Epithelial cell of proximal tubule (primary cell): ENCODE measurements at regions not wholly inside any gene's neighbourhood (a gene's known extent, or its start where the extent isn't known, plus 50 kb on each side); places are given as distances from the start of the nearest gene placed in this dataset.

Source experiments
- DNase-seq: peaks from one replicate; pipeline ENCODE4 v3.0.0-alpha.2; 2011; ENCODE audit warnings: low read depth
- H3K4me3 ChIP-seq: 2 replicates; pipeline ENCODE4 v1.5.1; 2011; ENCODE audit warnings: low read depth, mild to moderate bottlenecking, low read length
- TF ChIP-seq, protein P1 (sequence below): conservative IDR thresholded peaks from 2 replicates; pipeline ENCODE4 v1.5.1; 2012; ENCODE audit warnings: low read depth, mild to moderate bottlenecking, low read length

DNA sequence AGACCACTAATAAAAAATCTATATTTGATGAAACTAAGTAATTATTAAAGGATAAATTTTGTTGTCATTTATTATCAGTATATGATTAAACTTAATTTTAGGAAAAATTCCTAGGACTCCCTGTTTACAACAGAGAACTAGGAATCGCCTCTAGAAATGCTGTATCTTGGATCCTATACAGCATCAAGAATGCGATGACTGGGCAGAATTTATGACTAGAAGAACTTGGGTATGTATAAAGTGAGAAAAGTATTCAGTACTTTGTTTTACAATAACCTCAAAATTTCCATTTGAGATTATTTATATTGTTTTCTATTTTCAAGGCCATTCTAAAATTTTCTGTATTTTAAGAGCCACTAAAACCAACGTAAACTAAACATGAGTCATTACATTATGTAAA is 82.3 kb upstream of the AGTR1 start:
- TF ChIP-seq, protein P1, sequence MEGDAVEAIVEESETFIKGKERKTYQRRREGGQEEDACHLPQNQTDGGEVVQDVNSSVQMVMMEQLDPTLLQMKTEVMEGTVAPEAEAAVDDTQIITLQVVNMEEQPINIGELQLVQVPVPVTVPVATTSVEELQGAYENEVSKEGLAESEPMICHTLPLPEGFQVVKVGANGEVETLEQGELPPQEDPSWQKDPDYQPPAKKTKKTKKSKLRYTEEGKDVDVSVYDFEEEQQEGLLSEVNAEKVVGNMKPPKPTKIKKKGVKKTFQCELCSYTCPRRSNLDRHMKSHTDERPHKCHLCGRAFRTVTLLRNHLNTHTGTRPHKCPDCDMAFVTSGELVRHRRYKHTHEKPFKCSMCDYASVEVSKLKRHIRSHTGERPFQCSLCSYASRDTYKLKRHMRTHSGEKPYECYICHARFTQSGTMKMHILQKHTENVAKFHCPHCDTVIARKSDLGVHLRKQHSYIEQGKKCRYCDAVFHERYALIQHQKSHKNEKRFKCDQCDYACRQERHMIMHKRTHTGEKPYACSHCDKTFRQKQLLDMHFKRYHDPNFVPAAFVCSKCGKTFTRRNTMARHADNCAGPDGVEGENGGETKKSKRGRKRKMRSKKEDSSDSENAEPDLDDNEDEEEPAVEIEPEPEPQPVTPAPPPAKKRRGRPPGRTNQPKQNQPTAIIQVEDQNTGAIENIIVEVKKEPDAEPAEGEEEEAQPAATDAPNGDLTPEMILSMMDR, result no peak

DNA sequence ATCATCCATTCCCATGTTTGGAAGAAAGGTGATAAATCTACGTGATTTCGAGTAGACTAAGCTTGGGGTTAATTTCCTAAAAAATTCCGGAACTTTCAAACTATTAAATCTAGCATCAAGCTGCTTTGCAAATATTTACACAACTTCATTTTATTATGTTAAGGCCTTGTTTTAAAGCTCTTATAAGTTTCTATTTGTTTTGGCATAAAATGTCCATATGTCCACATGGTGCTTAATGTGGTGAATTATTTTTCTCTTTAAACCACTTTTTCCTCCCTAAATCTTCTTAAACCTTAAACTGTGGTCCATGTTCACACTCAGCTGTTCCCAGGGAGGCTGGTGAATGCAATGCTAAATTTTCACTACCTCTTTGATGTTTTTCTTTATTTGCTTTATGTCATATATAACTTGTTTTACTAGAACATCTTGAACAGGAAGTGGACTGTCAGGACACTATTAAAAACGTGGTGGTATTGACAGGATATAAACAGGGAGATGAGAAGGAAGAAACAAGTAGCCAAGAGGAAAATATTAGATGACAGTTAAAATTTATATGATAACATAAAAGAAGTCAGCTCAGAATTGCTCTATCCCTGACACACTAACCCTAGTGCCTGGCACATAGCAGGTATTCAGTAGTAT is 72.5 kb upstream of the AGTR1 start:
- no peak for DNase-seq
- TF ChIP-seq, protein P1, result no peak

More for the DNA sequence above, 82.3 kb upstream of the AGTR1 start:
- no peak overlapping the region for H3K4me3 ChIP-seq
- DNase-seq, result no peak

DNA sequence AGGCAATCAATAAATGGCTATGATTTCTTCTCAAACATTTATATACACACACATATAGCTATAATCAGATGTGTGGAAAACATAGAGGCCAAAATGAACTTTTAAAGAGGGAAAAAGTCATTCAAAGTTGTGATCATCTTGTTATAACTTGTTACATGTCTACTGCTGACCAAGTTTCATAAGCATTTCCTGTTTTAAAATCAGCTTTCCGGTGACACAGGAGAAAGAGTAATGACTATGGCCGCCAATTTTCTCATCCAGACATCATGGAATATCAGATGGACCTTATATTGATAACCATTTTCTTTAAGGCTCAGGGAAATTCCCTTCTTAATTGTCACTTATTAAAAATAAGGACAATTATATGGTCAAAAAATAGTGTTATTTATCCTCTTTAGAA is 71.7 kb upstream of the AGTR1 start:
- no peak for DNase-seq
- TF ChIP-seq, protein P1, result no peak
- no peak overlapping the region for H3K4me3 ChIP-seq

More for the DNA sequence above, 72.5 kb upstream of the AGTR1 start:
- H3K4me3 ChIP-seq, result no peak overlapping the region

DNA sequence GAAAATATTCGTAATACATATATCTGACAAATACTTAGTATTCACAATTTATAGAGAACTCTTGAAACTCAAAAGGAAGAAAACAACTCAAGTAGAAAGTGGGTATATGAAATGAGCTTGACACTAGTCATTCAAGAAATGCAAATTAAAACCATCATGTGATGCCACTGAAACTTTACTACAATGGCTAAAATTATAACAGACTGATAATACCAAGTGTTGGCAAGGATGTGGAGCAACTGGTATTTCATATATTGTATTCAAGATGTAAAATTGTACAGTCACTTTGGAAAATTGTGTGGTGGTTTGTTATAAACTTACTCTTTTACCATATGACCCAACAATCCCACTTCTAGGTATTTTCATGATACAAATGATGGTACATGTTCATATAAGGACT is 68.7 kb upstream of the AGTR1 start:
- TF ChIP-seq, protein P1, result no peak
- H3K4me3 ChIP-seq, result no peak overlapping the region
- no peak for DNase-seq

DNA sequence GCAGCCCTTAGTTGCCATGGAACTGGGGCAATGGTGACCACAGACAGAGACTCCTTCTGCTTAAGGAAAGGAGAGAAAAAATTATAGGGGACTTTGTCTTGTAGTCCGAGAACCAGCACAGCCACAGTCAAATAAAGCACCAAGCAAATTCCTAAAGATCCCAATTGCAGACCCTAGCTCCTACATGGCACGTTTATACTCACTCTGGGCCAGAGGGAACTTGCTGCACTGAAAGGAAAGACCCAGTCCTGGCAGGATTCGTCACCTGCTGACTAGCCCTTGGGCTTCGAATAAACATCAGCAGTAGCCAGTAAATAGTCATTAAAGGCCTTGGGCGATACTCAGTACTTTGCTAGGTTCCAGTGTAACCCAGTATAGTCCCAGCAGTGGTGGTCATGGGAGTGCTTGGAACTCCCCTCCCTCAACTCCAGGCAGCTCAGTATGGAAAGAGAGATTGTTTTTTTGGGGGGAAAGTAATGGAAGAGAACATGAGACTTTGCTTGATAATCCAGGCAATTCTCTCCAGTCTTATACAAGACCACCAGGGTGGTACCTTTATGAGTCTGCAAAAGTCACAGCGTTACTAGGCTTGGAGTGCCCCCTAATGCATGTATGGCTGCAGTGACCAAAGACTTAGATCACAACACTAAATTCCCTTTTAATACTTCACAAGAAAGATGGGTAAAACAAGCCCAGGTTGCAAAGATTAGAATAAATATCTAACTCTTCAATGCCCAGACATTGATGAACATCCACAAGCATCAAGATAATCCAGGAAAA is 66.4 kb upstream of the AGTR1 start:
- H3K4me3 ChIP-seq, result no peak overlapping the region
- DNase-seq, result no peak
- TF ChIP-seq, protein P1, result peak; percentile 67

DNA sequence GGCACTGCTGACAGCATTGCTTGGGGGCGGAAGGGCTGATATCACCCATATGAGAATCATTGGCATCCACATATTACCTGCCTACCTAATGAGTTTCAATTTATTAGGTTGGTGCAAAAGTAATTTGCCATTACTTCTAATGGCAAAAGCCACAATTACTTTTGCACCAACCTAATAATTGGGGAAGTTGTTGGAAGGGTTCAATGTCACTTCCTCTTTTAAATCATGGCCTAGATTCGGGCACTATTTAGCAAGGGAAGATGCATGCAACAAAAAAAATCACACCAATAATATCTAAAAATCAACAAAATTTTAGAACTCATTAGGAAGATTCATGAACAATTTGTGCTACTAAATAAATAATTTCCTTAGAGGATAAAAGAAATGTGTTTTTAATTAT is 56.0 kb upstream of the AGTR1 start:
- no peak for DNase-seq
- no peak overlapping the region for H3K4me3 ChIP-seq
- TF ChIP-seq, protein P1, result no peak
